Glutamatergic neuron (in vitro differentiated cells): ENCODE measurements at regions not wholly inside any gene's neighbourhood (a gene's known extent, or its start where the extent isn't known, plus 50 kb on each side); places are given as distances from the start of the nearest gene placed in this dataset.

Experiments used
- DNase-seq: peaks from one replicate; pipeline ENCODE4 v3.0.0; 2022
- H3K27ac Mint-ChIP-seq: one replicate; pipeline ENCODE4 v1.8.0; 2020; ENCODE audit warnings: mild to moderate bottlenecking, mixed read lengths, inconsistent platforms; ENCODE audit not compliant: unreplicated experiment
- H3K27me3 Mint-ChIP-seq: one replicate; pipeline ENCODE4 v1.8.0; 2020; ENCODE audit warnings: mild to moderate bottlenecking, moderate library complexity, mixed read lengths, inconsistent platforms; ENCODE audit not compliant: unreplicated experiment
- H3K36me3 Mint-ChIP-seq: one replicate; pipeline ENCODE4 v1.8.0; 2020; ENCODE audit warnings: mild to moderate bottlenecking, mixed read lengths, inconsistent platforms; ENCODE audit not compliant: unreplicated experiment
- H3K4me1 Mint-ChIP-seq: one replicate; pipeline ENCODE4 v1.8.0; 2020; ENCODE audit warnings: mild to moderate bottlenecking, low read depth, mixed read lengths, inconsistent platforms; ENCODE audit not compliant: unreplicated experiment
- H3K4me3 Mint-ChIP-seq: one replicate; pipeline ENCODE4 v1.8.0; 2020; ENCODE audit warnings: mild to moderate bottlenecking, mixed read lengths, inconsistent platforms; ENCODE audit not compliant: unreplicated experiment
- H3K9me3 Mint-ChIP-seq: one replicate; pipeline ENCODE4 v1.8.0; 2020; ENCODE audit warnings: mild to moderate bottlenecking, moderate library complexity, mixed read lengths, inconsistent platforms; ENCODE audit not compliant: unreplicated experiment
- TF ChIP-seq, protein P1 (sequence below): fragments of 200-600 bp; sonication (generic); IDR thresholded peaks from one replicate; pipeline ENCODE4 v1.5.0; 2021; ENCODE audit not compliant: partially characterized antibody, unreplicated experiment

DNA sequence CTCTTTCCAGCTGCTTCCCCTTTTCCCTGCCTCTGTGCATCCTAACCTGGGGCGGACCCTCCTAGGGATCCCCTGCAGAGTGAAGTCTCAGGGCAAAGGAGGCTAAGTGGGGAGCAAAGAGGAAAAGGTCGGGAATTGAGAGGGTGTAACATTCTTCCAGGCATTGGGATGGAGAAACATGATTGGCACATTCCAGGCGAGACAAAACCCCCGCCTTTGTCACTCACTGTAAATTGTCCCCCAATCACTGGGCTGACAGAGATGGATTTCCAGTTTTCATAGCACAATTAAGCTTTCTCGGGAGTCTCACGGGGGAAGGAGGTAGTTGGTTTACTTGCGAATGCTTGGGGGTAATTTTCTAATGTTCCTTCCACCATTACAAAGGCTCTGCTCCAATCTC lies 74.9 kb downstream of the MIAT start:
- H3K4me3 Mint-ChIP-seq, result no peak overlapping the region
- DNase-seq, result no peak
- TF ChIP-seq, protein P1, sequence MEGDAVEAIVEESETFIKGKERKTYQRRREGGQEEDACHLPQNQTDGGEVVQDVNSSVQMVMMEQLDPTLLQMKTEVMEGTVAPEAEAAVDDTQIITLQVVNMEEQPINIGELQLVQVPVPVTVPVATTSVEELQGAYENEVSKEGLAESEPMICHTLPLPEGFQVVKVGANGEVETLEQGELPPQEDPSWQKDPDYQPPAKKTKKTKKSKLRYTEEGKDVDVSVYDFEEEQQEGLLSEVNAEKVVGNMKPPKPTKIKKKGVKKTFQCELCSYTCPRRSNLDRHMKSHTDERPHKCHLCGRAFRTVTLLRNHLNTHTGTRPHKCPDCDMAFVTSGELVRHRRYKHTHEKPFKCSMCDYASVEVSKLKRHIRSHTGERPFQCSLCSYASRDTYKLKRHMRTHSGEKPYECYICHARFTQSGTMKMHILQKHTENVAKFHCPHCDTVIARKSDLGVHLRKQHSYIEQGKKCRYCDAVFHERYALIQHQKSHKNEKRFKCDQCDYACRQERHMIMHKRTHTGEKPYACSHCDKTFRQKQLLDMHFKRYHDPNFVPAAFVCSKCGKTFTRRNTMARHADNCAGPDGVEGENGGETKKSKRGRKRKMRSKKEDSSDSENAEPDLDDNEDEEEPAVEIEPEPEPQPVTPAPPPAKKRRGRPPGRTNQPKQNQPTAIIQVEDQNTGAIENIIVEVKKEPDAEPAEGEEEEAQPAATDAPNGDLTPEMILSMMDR, result no peak
- no peak overlapping the region for H3K27ac Mint-ChIP-seq
- H3K27me3 Mint-ChIP-seq, result no peaks in the 10 kb centered on the region
- no peaks in the 10 kb centered on the region for H3K9me3 Mint-ChIP-seq
- no peaks in the 10 kb centered on the region for H3K4me1 Mint-ChIP-seq
- no peaks in the 10 kb centered on the region for H3K36me3 Mint-ChIP-seq

DNA sequence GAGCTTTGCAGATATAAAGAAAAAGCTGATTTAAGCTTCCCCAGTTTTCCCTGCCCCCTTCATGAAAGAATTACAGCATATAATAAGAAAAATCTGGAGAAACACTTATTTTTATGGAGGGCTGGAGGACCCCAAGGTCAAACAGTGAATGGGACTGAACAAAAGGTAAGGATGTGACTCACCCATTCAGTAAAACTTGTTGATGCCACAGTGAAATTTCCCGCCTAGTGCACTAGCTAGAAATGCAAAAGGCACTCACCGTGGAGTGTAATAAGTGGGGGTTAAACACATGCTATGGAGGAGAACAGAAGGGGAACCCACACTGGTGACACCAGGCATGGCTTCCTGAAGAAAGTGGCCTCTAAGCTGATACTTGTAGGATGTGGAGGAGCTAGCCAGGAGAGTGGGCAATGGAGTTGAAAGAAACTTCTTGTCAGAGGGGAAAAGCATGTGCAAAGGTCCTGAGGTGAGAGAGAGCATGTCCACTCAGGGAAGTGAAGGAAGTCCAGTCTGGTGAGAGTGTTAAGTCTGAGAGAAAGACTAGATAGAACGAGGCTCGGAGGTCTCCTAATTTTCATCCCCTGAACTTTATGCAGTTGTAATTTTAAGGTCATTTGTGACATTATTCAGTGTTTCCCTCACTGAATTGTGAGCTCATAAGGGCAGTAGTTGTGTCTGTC lies 77.1 kb downstream of the MIAT start:
- Mint-ChIP-seq H3K27ac (no peak overlapping the region), H3K4me1 (no peaks in the 10 kb centered on the region), H3K36me3 (no peaks in the 10 kb centered on the region), H3K4me3 (no peak overlapping the region), H3K27me3 (no peaks in the 10 kb centered on the region), H3K9me3 (no peaks in the 10 kb centered on the region)
- TF ChIP-seq, protein P1, result no peak
- DNase-seq, result no peak

DNA sequence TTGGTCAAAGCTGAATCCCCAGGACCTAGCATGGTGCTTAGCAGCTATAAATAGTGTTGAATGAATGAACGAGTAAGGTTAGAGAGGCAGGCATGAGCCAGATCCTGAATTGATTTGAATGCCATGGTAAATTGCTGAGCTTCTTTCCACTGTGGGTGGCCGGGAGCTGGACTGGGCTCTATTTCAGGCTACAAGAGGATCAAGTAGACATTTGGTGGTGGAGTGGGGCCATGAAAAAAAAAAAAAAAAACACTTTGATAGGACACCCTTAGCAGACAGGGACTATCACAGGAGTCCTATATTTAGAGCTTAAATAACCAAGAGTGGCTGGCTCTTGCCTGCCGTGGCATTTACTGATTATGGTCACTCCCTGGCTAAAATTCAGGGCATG lies 77.6 kb downstream of the MIAT start:
- Mint-ChIP-seq H3K27ac (no peak overlapping the region), H3K4me1 (no peaks in the 10 kb centered on the region), H3K9me3 (no peaks in the 10 kb centered on the region), H3K36me3 (no peaks in the 10 kb centered on the region), H3K4me3 (no peak overlapping the region), H3K27me3 (no peaks in the 10 kb centered on the region)
- DNase-seq, result no peak
- TF ChIP-seq, protein P1, result no peak

DNA sequence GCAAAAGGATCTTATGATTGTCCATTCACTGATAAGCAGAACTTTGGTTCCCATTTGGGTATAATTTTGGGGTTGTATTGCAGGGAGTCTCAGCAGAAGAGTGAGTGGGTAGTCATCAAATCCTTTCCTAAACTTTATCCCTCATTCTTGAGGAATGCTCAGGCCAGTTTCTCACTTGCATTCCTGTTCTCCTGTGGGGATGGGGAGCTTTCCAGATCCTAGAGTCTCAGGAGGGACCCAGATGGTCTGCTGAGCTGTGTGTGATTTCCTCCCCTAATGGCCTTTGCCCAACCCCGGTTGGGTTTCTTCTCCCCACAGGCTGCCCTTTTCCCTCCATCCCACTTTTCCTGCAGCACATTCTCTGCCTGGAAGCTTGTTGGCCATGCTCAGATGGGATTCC lies 79.9 kb downstream of the MIAT start:
- DNase-seq, result no peak
- Mint-ChIP-seq H3K9me3 (no peaks in the 10 kb centered on the region), H3K4me3 (no peak overlapping the region), H3K27me3 (no peaks in the 10 kb centered on the region), H3K4me1 (no peaks in the 10 kb centered on the region), H3K27ac (no peak overlapping the region), H3K36me3 (no peaks in the 10 kb centered on the region)
- TF ChIP-seq, protein P1, result no peak

DNA sequence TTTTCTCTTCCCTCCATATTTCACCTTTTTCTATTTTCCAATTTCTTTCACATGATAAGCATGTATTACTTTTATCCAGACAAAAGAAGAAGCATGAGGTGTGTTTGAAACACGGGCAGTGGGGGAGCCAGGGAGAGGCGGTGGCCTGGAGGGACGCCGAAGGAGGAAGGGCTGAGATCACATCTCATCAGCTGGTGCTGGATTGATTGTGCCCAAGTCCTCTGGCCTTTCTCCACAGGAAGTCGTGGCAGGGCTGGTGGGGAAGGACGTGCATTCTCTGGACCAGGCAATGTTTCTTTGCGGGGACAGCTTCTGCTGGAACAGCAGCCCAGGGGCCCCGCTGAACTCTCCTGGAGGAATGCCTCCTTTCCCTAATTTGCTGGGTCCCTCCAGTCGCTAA lies 82.9 kb downstream of the MIAT start:
- H3K27ac Mint-ChIP-seq, result no peak overlapping the region
- H3K9me3 Mint-ChIP-seq, result no peaks in the 10 kb centered on the region
- no peaks in the 10 kb centered on the region for H3K4me1 Mint-ChIP-seq

More for the DNA sequence above, 82.9 kb downstream of the MIAT start:
- TF ChIP-seq, protein P1, result no peak
- Mint-ChIP-seq H3K36me3 (no peaks in the 10 kb centered on the region), H3K27me3 (no peaks in the 10 kb centered on the region), H3K4me3 (no peak overlapping the region)
- DNase-seq, result no peak
